CD4-positive, alpha-beta T cell treated with Interferon gamma for 1 hour (primary cell): ENCODE measurements at regions not wholly inside any gene's neighbourhood (a gene's known extent, or its start where the extent isn't known, plus 50 kb on each side); places are given as distances from the start of the nearest gene placed in this dataset.

Experiments used
- DNase-seq: peaks from one replicate; pipeline ENCODE4 v3.0.0-alpha.2; 2020

DNA sequence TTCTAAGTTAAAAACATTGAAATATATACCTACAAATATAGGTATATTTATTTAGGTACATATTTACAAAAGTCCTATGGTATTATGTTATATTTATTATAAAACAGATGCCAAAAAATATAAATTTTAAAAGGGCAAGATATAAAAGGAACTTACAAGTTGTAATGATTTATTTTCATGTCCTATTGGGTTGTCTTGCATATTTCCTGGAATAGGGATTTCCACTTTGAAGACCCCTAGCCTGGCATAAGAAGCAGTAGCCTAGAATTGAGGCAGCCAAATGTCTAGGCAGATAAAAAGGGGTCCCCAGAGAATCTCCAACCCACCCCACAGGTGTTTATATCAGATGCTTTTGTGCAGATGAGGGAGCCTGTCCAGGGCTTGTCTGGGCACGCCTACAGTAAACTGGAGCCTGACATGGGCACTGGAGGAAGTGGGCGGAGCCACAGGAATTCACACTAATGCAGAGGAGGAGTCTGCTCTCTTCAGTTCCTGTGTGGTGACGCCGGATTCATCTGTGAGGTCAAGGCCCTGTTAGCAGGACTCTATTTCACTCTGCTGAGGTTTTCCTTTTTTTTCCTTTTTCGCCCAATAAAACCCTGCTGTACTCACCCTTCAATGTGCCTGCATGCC is 1088.9 kb upstream of the PIK3C3 start:
- DNase-seq: no peak

GRCh38 chr18:40864846-40865245 is 1090.2 kb upstream of the PIK3C3 start:
- DNase-seq: no peak

DNA sequence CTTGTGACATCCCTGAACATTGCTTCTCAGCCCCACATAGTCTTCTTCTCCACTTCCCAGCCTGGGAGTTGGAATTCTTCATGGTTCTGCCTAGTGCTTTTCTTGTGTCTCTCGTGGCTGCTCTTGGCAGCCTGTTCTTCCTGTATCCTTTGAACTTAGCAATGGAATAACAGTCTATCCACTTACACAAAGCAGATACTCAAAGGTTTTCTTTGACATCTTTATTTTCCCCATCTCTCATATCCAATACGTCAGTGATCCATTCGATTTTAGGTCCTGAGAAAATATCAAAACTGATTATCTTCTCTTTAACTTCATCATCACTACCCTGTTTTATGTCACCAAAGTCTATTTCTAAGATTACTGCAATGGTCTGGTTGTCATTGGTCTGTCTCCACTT is 1091.2 kb upstream of the PIK3C3 start:
- no peak for DNase-seq

DNA sequence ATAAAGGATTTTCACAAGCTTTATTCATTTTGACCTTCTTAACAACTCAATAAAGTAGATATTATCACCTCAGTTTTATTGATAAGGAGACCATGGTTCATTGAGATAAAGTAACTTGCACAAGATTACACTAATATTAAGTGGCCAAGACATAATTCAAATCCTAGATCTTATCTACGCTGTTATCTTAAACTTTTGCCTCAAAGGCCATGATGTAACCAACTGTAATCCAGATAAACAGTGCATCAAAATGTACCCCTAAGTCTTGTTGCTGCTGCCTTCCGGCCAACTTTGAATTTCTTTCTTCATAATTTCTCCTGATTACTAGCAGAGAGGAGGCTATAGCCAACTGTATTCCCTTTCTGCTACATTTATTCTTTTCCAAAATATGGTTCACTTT is 1094.8 kb upstream of the PIK3C3 start:
- DNase-seq: no peak

GRCh38 chr18:40855661-40856060 is 1099.4 kb upstream of the PIK3C3 start:
- no peak for DNase-seq

DNA sequence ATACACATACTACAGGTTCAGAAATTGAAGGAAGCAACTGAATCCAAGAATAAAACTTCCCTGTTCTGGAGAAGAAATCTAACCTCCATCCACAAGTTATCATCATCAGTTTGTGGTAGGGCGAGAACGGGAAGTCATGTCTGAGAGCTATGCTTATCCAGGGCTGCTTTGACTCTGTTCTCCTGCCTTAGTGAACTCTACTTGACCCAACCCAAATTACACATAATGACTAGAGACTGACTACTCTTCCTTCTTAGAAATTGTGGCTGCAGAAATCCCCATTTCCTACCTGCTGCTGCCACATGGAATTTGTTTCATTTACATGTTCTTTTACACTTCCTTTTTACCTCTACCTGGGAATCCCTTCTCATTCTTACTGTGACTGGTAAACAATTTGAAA is 1102.6 kb upstream of the PIK3C3 start:
- no peak for DNase-seq

DNA sequence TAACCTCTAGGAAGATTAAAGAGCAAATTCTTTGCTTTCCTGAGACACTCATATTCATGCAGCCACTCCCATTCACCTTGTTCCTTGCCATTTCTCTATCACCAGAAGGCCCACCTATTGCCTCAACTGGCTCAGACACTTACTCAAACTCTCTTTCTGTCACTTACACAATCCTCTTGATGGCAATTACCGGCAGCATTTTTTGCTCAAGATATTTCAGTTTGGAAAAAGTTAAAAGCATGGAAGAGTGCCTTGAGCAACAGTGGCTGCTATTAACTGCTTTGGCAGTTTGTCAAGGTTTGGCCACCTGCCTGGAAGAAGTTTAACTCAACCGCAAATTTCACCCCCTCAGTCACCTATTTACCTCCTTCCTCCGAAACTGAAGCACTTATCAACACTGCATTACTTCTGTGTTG is 1104.0 kb upstream of the PIK3C3 start:
- DNase-seq: no peak

GRCh38 chr18:40849886-40850285 is 1105.1 kb upstream of the PIK3C3 start:
- DNase-seq: no peak

DNA sequence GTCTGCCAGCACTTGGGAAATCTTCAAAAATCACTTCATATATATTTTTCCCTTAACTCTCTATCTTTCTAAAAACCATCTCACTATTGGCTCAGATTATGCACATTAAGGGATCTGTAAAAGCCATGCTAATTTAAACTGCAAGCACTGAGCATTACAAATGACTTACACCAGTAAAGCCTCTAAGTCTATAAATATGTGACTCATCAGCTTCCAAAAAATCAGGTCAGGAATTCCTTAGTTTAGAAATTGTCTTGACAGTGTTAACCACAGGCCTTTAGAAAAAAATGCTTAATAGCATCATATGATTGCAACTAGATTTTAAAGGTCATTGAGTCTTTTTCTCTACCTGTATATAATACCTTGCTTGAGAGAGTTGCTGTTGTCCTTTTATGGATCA is 1113.6 kb upstream of the PIK3C3 start:
- DNase-seq: no peak

GRCh38 chr18:40841063-40841462 is 1114.0 kb upstream of the PIK3C3 start:
- no peak for DNase-seq

DNA sequence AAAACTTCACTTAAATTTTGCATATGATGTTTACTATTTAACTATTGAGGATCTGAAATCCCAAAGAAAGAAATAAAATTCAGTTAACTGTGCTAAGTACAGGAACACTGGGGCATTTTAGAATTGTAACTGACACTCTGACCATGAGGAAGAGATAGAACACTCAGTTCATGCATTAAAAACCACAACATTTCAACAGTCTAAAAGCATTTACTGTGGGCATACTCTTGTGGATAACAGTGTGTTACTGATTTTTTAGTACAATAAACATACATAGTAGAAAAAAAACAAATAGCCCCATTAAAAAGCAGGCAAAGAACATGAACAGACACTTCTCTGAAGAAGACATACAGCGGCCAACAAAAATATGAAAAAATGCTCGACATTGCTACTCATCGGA is 1122.7 kb upstream of the PIK3C3 start:
- no peak for DNase-seq

DNA sequence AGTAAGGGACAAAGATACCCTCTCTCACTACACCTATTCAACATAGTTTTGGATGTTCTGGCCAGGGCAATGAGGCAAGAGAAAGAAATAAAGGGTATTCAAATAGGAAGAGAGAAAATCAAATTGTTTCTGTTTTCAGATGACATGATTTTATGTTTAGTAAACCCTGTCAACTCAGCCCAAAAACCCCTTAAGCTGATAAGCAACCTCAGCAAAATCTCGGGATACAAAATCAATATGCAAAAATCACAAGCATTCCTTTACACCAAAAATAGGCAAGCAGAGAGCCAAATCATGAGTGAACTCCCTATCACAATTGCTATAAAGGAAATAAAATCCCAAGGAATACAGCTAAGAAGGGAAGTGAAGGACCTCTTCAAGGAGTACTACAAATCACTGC is 1130.7 kb upstream of the PIK3C3 start:
- no peak for DNase-seq

DNA sequence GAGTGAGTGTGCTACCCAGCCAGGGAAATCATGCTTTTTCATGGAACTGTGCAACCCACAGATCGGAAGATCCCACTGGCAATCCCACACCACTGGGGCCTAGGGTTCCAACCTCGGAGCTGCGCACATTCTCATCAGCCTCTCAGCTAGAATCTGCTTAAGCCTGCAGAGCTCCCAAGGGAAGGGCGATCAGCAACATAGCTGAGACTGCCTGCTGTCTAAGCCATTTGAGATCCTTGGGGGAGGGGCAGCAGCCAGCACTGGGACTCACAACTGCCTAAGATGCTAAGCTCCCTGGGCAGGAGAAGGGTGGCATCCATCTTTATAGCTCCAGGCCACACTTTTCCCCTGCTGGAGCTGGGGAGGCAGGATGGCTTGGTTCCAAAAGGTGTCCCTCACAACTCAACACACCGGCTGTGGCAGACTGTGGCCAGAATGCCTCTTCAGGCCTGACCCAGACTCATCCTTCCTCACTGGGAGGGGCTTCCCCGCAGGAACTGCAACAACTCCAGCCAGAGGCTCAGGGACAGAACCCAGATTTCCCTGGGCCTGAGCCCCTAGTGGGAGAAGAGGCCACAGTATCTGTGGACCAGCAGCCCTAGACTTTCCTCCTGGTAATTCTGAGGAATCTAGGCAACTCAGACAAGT is 1133.3 kb upstream of the PIK3C3 start:
- no peak for DNase-seq

DNA sequence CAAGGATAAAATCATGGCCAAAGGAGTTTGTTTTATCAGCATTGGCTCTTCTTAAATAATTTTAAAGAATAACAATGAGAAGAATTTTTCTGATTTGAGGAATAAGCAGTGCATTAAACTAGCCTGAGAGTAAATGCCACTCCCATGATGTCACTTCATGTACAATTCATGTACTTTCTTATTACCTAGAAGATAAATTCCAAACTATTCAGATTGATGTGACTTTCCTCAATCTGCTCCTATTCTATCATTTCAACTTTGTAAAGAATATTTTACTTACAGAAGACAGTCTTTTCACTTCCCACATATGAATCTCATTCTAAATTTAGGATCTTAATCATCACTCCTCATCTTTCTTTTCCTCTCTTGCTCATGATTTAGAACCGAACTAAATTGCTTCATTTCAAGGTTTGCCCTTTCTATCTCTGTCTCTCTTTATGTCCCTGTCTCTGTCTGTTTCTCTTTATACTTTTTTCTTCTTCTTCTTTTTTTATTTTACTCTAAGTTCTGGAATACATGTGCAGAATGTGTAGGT is 1142.0 kb upstream of the PIK3C3 start:
- DNase-seq: no peak

- no peak for DNase-seq
Observed at GRCh38 chr18:40810372-40810771, 1144.7 kb upstream of the PIK3C3 start.

GRCh38 chr18:40789286-40789685 is 1165.7 kb upstream of the PIK3C3 start:
- no peak for DNase-seq

- DNase-seq: no peak
Observed at GRCh38 chr18:40782453-40783130, 1172.4 kb upstream of the PIK3C3 start.

GRCh38 chr18:40769786-40770185 is 1185.2 kb upstream of the PIK3C3 start:
- DNase-seq: no peak

- no peak for DNase-seq
Observed at GRCh38 chr18:40760251-40760650, 1194.8 kb upstream of the PIK3C3 start.

DNA sequence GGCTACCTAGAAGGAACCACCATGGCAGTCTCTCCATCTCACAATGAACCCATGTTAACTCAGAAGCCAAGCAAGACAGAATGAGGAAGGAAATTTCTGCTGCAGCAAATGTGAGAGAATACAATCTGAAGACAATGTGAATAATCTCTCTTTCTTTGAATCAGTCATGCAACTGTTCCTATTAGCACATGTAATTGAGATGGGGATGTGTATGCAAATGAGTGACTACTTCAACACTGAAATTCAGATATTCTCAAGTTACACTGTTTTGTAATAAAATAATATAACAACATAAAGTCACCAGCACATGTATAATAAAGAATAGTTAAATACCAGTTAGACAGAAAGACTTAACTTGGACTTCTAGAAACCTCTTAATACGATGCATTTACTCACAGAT is 1200.6 kb upstream of the PIK3C3 start:
- no peak for DNase-seq

DNA sequence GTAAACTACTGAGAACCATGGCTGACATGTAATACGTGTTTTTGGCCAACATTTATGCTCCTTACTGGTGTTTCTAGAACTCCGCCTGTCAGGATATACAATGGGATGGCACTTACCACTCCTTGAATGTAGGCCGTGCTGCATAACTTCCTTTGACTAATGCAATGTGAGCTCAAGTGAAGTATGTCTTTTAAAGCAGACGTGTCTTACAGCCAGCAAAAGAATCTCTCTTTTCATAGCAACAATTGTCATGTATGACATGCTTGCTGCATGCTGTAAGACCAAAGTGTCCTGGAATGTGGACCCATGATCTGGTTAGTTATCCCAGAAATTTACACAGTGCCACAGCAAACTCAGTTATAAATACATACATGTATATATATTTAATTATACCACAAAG is 1202.7 kb upstream of the PIK3C3 start:
- DNase-seq: no peak

DNA sequence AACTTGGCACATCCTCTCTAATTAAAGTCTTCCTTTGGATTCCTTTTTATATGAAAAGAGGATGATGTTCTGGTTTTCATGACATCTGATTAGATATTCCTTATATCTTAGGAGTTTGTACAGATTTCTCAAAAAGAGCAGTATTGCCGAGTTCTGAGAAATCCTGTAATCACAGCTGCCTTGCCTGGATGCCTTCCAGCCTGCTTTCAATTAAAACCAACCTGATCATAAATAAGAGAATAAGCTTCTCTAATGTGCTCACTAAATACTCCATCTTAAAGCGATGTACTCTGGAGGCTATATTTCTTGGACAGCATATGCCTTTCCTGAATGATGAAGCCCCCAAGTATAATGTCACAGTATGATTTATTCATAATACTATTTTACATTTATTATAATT is 1203.8 kb upstream of the PIK3C3 start:
- no peak for DNase-seq

DNA sequence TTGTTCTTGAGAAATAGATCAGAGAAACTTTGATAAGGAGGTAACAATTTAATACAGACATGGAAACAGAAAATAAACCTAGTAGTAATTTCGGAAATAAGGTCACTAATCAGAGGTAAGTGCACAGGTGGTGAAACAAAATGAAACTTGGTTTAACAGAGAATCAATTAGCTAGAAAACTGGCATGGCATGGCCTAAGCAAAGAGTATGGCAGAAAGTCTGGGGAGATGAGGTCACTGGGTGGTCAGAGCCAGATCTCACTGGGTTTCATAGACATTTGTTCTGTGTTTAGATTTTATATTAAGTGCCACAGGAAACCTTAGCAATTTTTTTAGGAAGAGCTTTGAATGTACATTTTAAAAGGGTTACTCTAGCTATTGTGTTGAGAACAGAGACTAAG is 1216.0 kb upstream of the PIK3C3 start:
- DNase-seq: no peak

DNA sequence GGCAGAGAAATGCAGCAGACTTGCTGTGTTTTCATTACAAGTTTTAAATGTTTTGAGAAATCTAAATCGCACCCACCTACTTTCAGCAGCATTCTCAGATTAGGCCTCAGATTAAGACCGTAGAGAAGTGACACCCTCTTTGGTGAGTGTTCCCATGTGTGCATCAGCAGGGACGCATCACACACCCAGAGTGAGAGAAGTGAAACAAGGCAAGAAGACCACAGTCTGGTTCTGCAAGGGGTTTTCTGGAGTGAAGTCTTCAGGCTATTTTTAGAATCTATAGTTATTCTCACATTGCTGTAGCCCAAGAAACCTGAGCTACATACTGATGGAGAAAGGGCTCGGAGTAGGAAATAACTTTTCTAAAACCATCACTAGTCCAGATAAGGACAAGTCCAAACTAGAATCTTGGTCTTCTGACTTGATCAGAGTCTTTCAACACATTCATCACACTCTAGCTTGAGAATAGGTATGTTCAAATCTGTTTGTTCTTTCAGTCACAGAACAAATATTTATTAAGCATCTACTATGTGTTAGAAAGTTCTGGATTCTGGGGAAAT is 1216.6 kb upstream of the PIK3C3 start:
- DNase-seq: no peak
